ENCODE measurements at regions not wholly inside any gene's neighbourhood (a gene's known extent, or its start where the extent isn't known, plus 50 kb on each side); places are given as distances from the start of the nearest gene placed in this dataset.

DNA sequence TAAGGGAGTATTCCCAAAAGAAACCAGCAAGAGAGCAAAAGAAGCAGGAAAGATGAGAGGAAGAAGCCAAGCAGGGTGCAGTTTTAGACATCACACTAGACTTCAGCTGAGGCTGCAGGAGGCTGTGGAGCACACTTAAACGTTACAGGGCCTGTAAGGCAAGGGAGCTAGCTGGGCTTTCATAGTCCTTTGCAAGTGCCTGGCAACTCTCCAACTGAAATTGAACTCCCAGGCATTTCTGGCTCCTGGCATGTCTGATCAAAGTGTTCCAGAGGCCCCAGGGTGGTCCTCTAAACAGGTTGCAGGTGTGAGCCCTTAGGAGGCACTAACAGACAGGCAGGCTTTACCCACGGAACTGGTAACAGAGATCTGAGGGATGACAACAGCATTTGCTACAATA is 750.2 kb downstream of the XPNPEP1 start:
- intact Hi-C loops (cut with micrococcal nuclease; ENCODE audit: unreplicated experiment), result no loop called here
- H3K4me3 Mint-ChIP-seq (ENCODE audit: unreplicated experiment), result no peak overlapping the region
- H3K9me3 Mint-ChIP-seq (ENCODE audit: unreplicated experiment), result peaks cover 20% of the 10 kb centered on the region
- no peaks in the 10 kb centered on the region for H3K4me1 Mint-ChIP-seq (ENCODE audit: low read depth, unreplicated experiment)
- H3K27ac Mint-ChIP-seq (ENCODE audit: unreplicated experiment), result no peak overlapping the region
- no TSS peak for BruUV-seq (replicated peaks)
- H3K9me3 ChIP-seq, result no peaks in the 10 kb centered on the region
- no peaks in the 10 kb centered on the region for H3K27me3 Mint-ChIP-seq (ENCODE audit: insufficient read depth, unreplicated experiment)
- no peak overlapping the region for H3K4me3 ChIP-seq (ENCODE audit: low read depth, low read length)
- TF ChIP-seq, protein P1, sequence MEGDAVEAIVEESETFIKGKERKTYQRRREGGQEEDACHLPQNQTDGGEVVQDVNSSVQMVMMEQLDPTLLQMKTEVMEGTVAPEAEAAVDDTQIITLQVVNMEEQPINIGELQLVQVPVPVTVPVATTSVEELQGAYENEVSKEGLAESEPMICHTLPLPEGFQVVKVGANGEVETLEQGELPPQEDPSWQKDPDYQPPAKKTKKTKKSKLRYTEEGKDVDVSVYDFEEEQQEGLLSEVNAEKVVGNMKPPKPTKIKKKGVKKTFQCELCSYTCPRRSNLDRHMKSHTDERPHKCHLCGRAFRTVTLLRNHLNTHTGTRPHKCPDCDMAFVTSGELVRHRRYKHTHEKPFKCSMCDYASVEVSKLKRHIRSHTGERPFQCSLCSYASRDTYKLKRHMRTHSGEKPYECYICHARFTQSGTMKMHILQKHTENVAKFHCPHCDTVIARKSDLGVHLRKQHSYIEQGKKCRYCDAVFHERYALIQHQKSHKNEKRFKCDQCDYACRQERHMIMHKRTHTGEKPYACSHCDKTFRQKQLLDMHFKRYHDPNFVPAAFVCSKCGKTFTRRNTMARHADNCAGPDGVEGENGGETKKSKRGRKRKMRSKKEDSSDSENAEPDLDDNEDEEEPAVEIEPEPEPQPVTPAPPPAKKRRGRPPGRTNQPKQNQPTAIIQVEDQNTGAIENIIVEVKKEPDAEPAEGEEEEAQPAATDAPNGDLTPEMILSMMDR (IDR thresholded peaks at IDR 0.05; ENCODE audit: insufficient read depth in 1 of 2, low read depth in 1 of 2, low read length in 1 of 2, severe bottlenecking in 1 of 2, unreplicated experiment in 1 of 2), result no peak
- DNase-seq, result no peak
- no peaks in the 10 kb centered on the region for H3K27me3 ChIP-seq (replicated peaks; ENCODE audit: control insufficient read depth, insufficient read depth, low read length)
- no peaks in the 10 kb centered on the region for H3K4me1 ChIP-seq
- POLR2A ChIA-PET, result no interaction called here
- H3K36me3 Mint-ChIP-seq (ENCODE audit: insufficient read depth, unreplicated experiment), result no peaks in the 10 kb centered on the region
- no peaks in the 10 kb centered on the region for H3K36me3 ChIP-seq (ENCODE audit: control insufficient read depth, insufficient read depth, low read length)
- CTCF ChIA-PET, result no interaction called here

DNA sequence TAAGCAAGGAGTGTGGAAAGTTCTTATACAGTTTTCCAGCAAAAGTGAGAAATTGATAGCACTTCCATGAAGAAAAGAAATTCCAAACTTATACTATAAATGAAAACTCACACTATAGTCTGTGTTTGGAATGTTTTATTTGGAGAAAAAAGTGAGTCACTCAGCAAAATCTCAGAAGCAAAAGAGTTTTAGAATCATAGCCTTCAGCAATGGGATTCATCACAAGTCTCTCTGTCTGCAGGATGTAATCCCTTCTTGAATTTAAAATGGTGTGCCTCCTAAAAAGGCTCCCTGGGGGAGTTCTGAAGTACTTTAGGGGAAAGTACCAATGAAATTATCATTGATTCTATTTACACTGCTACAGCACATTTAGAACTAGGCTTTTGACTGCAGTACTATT is 756.4 kb downstream of the XPNPEP1 start:
- DNase-seq, result no peak
- H3K4me1 ChIP-seq, result no peaks in the 10 kb centered on the region
- no peaks in the 10 kb centered on the region for H3K4me1 Mint-ChIP-seq (ENCODE audit: low read depth, unreplicated experiment)
- H3K27me3 Mint-ChIP-seq (ENCODE audit: insufficient read depth, unreplicated experiment), result no peaks in the 10 kb centered on the region
- no peak overlapping the region for H3K27ac Mint-ChIP-seq (ENCODE audit: unreplicated experiment)
- ChIA-PET POLR2A (no interaction called here), CTCF (no interaction called here)
- peaks cover 13% of the 10 kb centered on the region for H3K9me3 Mint-ChIP-seq (ENCODE audit: unreplicated experiment)
- no peaks in the 10 kb centered on the region for H3K36me3 Mint-ChIP-seq (ENCODE audit: insufficient read depth, unreplicated experiment)
- H3K36me3 ChIP-seq (ENCODE audit: control insufficient read depth, insufficient read depth, low read length), result no peaks in the 10 kb centered on the region
- H3K4me3 Mint-ChIP-seq (ENCODE audit: unreplicated experiment), result no peak overlapping the region
- TF ChIP-seq, protein P1 (IDR thresholded peaks at IDR 0.05; ENCODE audit: insufficient read depth in 1 of 2, low read depth in 1 of 2, low read length in 1 of 2, severe bottlenecking in 1 of 2, unreplicated experiment in 1 of 2), result no peak
- no TSS peak for BruUV-seq (replicated peaks)
- H3K27me3 ChIP-seq (replicated peaks; ENCODE audit: control insufficient read depth, insufficient read depth, low read length), result no peaks in the 10 kb centered on the region
- intact Hi-C loops (cut with micrococcal nuclease; ENCODE audit: unreplicated experiment), result no loop called here
- H3K9me3 ChIP-seq, result no peaks in the 10 kb centered on the region; the same call in 1 of the 2 replicates
- H3K4me3 ChIP-seq (ENCODE audit: low read depth, low read length), result no peak overlapping the region

DNA sequence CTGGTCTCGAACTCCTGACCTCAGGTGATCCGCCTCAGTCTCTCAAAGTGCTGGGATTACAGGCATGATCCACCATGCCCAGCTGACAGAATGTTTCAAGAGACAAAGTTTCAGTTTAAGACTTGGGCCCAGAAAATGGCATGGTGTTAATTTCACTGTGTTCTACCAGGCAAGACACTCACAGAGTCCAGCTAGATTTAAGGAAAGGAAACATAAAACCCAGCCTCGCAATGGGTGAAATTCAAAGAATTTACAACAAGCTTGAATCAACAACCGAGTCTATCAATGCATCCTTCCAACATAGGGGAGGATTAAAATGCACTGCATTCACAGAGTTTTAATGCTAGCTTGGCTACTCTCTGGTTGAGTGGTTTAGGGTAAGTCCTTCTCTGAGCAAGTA is 764.0 kb downstream of the XPNPEP1 start:
- TF ChIP-seq, protein P1 (IDR thresholded peaks at IDR 0.05; ENCODE audit: insufficient read depth in 1 of 2, low read depth in 1 of 2, low read length in 1 of 2, severe bottlenecking in 1 of 2, unreplicated experiment in 1 of 2), result no peak
- DNase-seq, result no peak
- POLR2A ChIA-PET, result no interaction called here
- Mint-ChIP-seq H3K4me1 (ENCODE audit: low read depth, unreplicated experiment) (peaks cover 9% of the 10 kb centered on the region), H3K9me3 (ENCODE audit: unreplicated experiment) (peaks cover 23% of the 10 kb centered on the region), H3K27me3 (ENCODE audit: insufficient read depth, unreplicated experiment) (no peaks in the 10 kb centered on the region), H3K36me3 (ENCODE audit: insufficient read depth, unreplicated experiment) (peaks cover 5% of the 10 kb centered on the region), H3K27ac (ENCODE audit: unreplicated experiment) (no peak overlapping the region), H3K4me3 (ENCODE audit: unreplicated experiment) (no peak overlapping the region)
- Histone ChIP-seq H3K36me3 (ENCODE audit: control insufficient read depth, insufficient read depth, low read length) (no peaks in the 10 kb centered on the region), H3K4me3 (ENCODE audit: low read depth, low read length) (no peak overlapping the region), H3K27me3 (replicated peaks; ENCODE audit: control insufficient read depth, insufficient read depth, low read length) (no peaks in the 10 kb centered on the region), H3K9me3 (no peaks in the 10 kb centered on the region; the same call in 1 of the 2 replicates), H3K4me1 (0 out of 2 replicates have a peak, but pooled peaks cover 5% of the 10 kb centered on the region)
- CTCF ChIA-PET, result no interaction called here
- intact Hi-C loops (cut with micrococcal nuclease; ENCODE audit: unreplicated experiment), result no loop called here
- no TSS peak for BruUV-seq (replicated peaks)
